Gastroesophageal sphincter (tissue), 3 donors: ENCODE measurements at regions not wholly inside any gene's neighbourhood (a gene's known extent, or its start where the extent isn't known, plus 50 kb on each side); places are given as distances from the start of the nearest gene placed in this dataset.

Experiments
- EP300 ChIP-seq: sonication (generic); formaldehyde crosslinking; IDR thresholded peaks from one replicate; pipeline ENCODE4 v1.6.1; 2017; ENCODE audit warnings: antibody characterized with exemption, mild to moderate bottlenecking
- POLR2A ChIP-seq, 2 donors: fragments of 450-650 bp; IDR thresholded peaks; one replicate each; pipeline ENCODE4 v1.6.1; 2017; ENCODE audit warnings: antibody characterized with exemption in 2 of 2, mild to moderate bottlenecking in 2 of 2, moderate library complexity in 1 of 2
- TF ChIP-seq, protein P1 (sequence below), 4 experiments: fragments of 200-600 bp in 2 of 4; fragments of 450-650 bp in 2 of 4; sonication (generic) in 1 of 4; IDR thresholded peaks; one replicate each; pipeline ENCODE4 v1.5.1; 2017 to 2019; ENCODE audit warnings: antibody characterized with exemption in 4 of 4, mild to moderate bottlenecking in 2 of 4, moderate library complexity in 2 of 4

GRCh38 chr1:112165375-112165774 is 175.9 kb upstream of the KCND3 start:
- TF ChIP-seq, protein P1, sequence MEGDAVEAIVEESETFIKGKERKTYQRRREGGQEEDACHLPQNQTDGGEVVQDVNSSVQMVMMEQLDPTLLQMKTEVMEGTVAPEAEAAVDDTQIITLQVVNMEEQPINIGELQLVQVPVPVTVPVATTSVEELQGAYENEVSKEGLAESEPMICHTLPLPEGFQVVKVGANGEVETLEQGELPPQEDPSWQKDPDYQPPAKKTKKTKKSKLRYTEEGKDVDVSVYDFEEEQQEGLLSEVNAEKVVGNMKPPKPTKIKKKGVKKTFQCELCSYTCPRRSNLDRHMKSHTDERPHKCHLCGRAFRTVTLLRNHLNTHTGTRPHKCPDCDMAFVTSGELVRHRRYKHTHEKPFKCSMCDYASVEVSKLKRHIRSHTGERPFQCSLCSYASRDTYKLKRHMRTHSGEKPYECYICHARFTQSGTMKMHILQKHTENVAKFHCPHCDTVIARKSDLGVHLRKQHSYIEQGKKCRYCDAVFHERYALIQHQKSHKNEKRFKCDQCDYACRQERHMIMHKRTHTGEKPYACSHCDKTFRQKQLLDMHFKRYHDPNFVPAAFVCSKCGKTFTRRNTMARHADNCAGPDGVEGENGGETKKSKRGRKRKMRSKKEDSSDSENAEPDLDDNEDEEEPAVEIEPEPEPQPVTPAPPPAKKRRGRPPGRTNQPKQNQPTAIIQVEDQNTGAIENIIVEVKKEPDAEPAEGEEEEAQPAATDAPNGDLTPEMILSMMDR (IDR thresholded peaks at IDR 0.05) = no peak
- no peak for TF ChIP-seq POLR2A (IDR thresholded peaks at IDR 0.05)
- TF ChIP-seq EP300 = no peak
